ENCODE measurements at regions not wholly inside any gene's neighbourhood (a gene's known extent, or its start where the extent isn't known, plus 50 kb on each side); places are given as distances from the start of the nearest gene placed in this dataset.

DNA sequence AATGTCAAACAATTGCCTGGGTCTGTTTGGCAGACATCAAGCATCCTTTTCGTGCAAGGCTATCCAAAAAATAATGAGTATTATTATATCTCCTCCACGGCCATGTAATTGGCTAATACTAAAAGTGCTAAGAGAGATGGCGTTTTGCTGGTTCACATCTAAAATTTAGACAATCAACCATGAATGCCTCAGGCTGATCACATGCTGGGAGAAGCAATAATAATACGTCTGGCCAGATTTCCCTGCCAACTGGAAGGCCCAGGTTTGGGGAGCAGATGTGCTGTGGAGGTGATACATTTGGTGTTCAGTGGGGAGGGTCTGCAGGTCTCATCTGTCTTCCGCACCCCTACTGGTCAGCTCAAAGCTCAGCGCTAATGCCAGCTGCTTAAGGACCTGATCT, 60.3 kb upstream of the CREB1 start:
- no peak for TF ChIP-seq POLR2AphosphoS5 (IDR thresholded peaks at IDR 0.05; ENCODE audit: low read depth, low read length)
- TF ChIP-seq, protein P1, sequence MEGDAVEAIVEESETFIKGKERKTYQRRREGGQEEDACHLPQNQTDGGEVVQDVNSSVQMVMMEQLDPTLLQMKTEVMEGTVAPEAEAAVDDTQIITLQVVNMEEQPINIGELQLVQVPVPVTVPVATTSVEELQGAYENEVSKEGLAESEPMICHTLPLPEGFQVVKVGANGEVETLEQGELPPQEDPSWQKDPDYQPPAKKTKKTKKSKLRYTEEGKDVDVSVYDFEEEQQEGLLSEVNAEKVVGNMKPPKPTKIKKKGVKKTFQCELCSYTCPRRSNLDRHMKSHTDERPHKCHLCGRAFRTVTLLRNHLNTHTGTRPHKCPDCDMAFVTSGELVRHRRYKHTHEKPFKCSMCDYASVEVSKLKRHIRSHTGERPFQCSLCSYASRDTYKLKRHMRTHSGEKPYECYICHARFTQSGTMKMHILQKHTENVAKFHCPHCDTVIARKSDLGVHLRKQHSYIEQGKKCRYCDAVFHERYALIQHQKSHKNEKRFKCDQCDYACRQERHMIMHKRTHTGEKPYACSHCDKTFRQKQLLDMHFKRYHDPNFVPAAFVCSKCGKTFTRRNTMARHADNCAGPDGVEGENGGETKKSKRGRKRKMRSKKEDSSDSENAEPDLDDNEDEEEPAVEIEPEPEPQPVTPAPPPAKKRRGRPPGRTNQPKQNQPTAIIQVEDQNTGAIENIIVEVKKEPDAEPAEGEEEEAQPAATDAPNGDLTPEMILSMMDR (IDR thresholded peaks at IDR 0.05) = no peak
- TF ChIP-seq TCF7L2 (IDR thresholded peaks at IDR 0.05; ENCODE audit: low read depth, low read length) = no peak
- TF ChIP-seq SIN3A (IDR thresholded peaks at IDR 0.05; ENCODE audit: borderline replicate concordance, insufficient read depth, low read depth, low read length) = no peak
- TF ChIP-seq, protein P2, sequence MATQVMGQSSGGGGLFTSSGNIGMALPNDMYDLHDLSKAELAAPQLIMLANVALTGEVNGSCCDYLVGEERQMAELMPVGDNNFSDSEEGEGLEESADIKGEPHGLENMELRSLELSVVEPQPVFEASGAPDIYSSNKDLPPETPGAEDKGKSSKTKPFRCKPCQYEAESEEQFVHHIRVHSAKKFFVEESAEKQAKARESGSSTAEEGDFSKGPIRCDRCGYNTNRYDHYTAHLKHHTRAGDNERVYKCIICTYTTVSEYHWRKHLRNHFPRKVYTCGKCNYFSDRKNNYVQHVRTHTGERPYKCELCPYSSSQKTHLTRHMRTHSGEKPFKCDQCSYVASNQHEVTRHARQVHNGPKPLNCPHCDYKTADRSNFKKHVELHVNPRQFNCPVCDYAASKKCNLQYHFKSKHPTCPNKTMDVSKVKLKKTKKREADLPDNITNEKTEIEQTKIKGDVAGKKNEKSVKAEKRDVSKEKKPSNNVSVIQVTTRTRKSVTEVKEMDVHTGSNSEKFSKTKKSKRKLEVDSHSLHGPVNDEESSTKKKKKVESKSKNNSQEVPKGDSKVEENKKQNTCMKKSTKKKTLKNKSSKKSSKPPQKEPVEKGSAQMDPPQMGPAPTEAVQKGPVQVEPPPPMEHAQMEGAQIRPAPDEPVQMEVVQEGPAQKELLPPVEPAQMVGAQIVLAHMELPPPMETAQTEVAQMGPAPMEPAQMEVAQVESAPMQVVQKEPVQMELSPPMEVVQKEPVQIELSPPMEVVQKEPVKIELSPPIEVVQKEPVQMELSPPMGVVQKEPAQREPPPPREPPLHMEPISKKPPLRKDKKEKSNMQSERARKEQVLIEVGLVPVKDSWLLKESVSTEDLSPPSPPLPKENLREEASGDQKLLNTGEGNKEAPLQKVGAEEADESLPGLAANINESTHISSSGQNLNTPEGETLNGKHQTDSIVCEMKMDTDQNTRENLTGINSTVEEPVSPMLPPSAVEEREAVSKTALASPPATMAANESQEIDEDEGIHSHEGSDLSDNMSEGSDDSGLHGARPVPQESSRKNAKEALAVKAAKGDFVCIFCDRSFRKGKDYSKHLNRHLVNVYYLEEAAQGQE (IDR thresholded peaks at IDR 0.05; ENCODE audit: insufficient read depth in 1 of 2, low read depth in 2 of 2, low read length in 1 of 2) = no peak
- ATAC-seq (no peak), DNase-seq (ENCODE audit: low read depth, low spot score) (no peak)
- H3K4me3 ChIP-seq (ENCODE audit: low read depth in 2 of 2, low read length in 2 of 2) = no peak overlapping the region
- H3K9me3 ChIP-seq (ENCODE audit: control insufficient read depth, insufficient read depth, low read depth, low read length) = no peaks in the 10 kb centered on the region
- BruUV-seq (replicated peaks) = no TSS peak
- H3K27me3 ChIP-seq (ENCODE audit: control insufficient read depth, insufficient read depth, low read length) = no peaks in the 10 kb centered on the region
- ChIA-PET POLR2A (no interaction called here), CTCF (no interaction called here)
- H3K4me1 ChIP-seq (ENCODE audit: control insufficient read depth, insufficient read depth, low read length) = 0 out of 2 replicates have a peak, but pooled peaks cover 4% of the 10 kb centered on the region
- H3K27ac ChIP-seq (ENCODE audit: low read length) = no peak overlapping the region
- intact Hi-C loops (cut with micrococcal nuclease; ENCODE audit: unreplicated experiment) (no loop called here), in situ Hi-C loops (cut with HindIII; ENCODE audit: low pct_unique_long_range_greater_than_20kb, low sequenced_read_pairs) (no loop called here)
- H3K36me3 ChIP-seq (ENCODE audit: control insufficient read depth, insufficient read depth, low read length) = no peaks in the 10 kb centered on the region

DNA sequence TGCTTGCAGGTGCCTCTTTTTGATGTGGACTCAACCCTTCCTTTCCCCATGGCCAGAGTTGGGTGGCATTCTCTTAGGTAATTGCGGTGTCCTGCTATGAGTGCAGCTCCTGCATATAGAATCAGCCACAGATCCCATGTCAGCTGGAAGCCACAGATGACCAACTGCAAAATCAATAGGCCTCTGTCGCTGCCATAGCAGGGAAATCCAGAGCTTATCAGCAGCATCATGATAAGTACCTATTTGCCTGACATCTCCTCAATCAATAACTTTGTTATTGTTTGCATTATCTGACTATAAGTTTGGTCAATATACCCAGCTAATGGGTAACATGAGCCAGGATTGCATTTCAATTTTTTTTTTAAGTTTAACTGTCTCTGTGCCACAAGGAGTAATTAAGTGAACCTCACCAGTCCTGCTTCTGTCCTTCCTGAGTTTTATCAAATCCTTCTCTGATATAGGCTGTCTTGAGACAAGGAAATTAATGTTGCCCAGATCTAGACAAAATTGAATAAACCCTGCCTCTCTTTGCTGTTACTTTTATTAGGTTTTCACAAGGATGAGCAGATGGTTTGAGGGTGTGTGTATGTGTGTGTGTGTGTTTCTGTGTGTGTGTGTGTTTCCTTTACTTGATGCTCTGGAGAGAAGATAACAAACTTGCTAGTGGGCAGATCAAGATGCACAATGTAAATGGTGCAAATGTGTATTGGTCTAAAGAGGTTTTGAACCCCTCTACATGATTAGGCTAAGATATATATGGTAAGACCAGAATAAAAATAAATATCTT, 59.6 kb upstream of the CREB1 start:
- ChIA-PET POLR2A (no interaction called here), CTCF (no interaction called here)
- intact Hi-C loops (cut with micrococcal nuclease; ENCODE audit: unreplicated experiment) = no loop called here
- DNase-seq (ENCODE audit: low read depth, low spot score) (no peak), ATAC-seq (no peak)
- TF ChIP-seq SIN3A (IDR thresholded peaks at IDR 0.05; ENCODE audit: borderline replicate concordance, insufficient read depth, low read depth, low read length) = no peak
- TF ChIP-seq, protein P2 (IDR thresholded peaks at IDR 0.05; ENCODE audit: insufficient read depth in 1 of 2, low read depth in 2 of 2, low read length in 1 of 2) = no peak
- TF ChIP-seq, protein P1 (IDR thresholded peaks at IDR 0.05) = no peak
- no peak for TF ChIP-seq TCF7L2 (IDR thresholded peaks at IDR 0.05; ENCODE audit: low read depth, low read length)
- TF ChIP-seq POLR2AphosphoS5 (IDR thresholded peaks at IDR 0.05; ENCODE audit: low read depth, low read length) = no peak
- H3K27ac ChIP-seq (ENCODE audit: low read length) = no peak overlapping the region
- in situ Hi-C loops (cut with HindIII; ENCODE audit: low pct_unique_long_range_greater_than_20kb, low sequenced_read_pairs) = no loop called here
- no TSS peak for BruUV-seq (replicated peaks)
- no peak overlapping the region for H3K4me3 ChIP-seq (ENCODE audit: low read depth in 2 of 2, low read length in 2 of 2)
- peaks cover 4% of the 10 kb centered on the region; the same call in 1 of the 2 replicates for H3K4me1 ChIP-seq (ENCODE audit: control insufficient read depth, insufficient read depth, low read length)
- H3K27me3 ChIP-seq (ENCODE audit: control insufficient read depth, insufficient read depth, low read length) = no peaks in the 10 kb centered on the region
- H3K9me3 ChIP-seq (ENCODE audit: control insufficient read depth, insufficient read depth, low read depth, low read length) = no peaks in the 10 kb centered on the region
- no peaks in the 10 kb centered on the region for H3K36me3 ChIP-seq (ENCODE audit: control insufficient read depth, insufficient read depth, low read length)

Data from Panc1 (cell line).